ENCODE measurements at regions not wholly inside any gene's neighbourhood (a gene's known extent, or its start where the extent isn't known, plus 50 kb on each side); places are given as distances from the start of the nearest gene placed in this dataset.
"Not testable (repeated sequence)": the region's sequence is repeated elsewhere in the genome, so short reads cannot be mapped to it uniquely, and the experiment has no call there.

- no peak for DNase-seq
Observed at GRCh38 chr2:238771218-238771617, 76.7 kb upstream of the TWIST2 start.

- DNase-seq: no peak
Observed at GRCh38 chr2:238771639-238772038, 76.2 kb upstream of the TWIST2 start.

GRCh38 chr2:238772635-238773297, 75.1 kb upstream of the TWIST2 start:
- no peak for DNase-seq

GRCh38 chr2:238773472-238773871, 74.4 kb upstream of the TWIST2 start:
- DNase-seq: no peak

GRCh38 chr2:238774071-238774470, 73.8 kb upstream of the TWIST2 start:
- no peak for DNase-seq

GRCh38 chr2:238774980-238775509, 72.8 kb upstream of the TWIST2 start:
- DNase-seq: no peak

GRCh38 chr2:238775591-238775990, 72.3 kb upstream of the TWIST2 start:
- no peak for DNase-seq

- DNase-seq: no peak
Observed at GRCh38 chr2:238776003-238776760, 71.7 kb upstream of the TWIST2 start.

- DNase-seq: not testable (repeated sequence)
Observed at GRCh38 chr2:238776761-238777046, 71.2 kb upstream of the TWIST2 start.

GRCh38 chr2:238777369-238778067, 70.4 kb upstream of the TWIST2 start:
- DNase-seq: no peak

- DNase-seq: peak; percentile 63
Observed at GRCh38 chr2:238784671-238785527, 63.0 kb upstream of the TWIST2 start.

GRCh38 chr2:238785528-238785860, 62.4 kb upstream of the TWIST2 start:
- DNase-seq: no peak

- no peak for DNase-seq
Observed at GRCh38 chr2:238786379-238786778, 61.5 kb upstream of the TWIST2 start.

GRCh38 chr2:238786792-238787490, 60.9 kb upstream of the TWIST2 start:
- no peak for DNase-seq

- DNase-seq: no peak
Observed at GRCh38 chr2:238787501-238787900, 60.4 kb upstream of the TWIST2 start.

- DNase-seq: no peak
Observed at GRCh38 chr2:238789317-238789806, 58.5 kb upstream of the TWIST2 start.

- DNase-seq: no peak
Observed at GRCh38 chr2:238790126-238790832, 57.6 kb upstream of the TWIST2 start.

- DNase-seq: no peak
Observed at GRCh38 chr2:238790833-238791230, 57.1 kb upstream of the TWIST2 start.

GRCh38 chr2:238791354-238791753, 56.5 kb upstream of the TWIST2 start:
- DNase-seq: no peak

- no peak for DNase-seq
Observed at GRCh38 chr2:238793306-238793705, 54.6 kb upstream of the TWIST2 start.

GRCh38 chr2:238793801-238794449, 54.0 kb upstream of the TWIST2 start:
- no peak for DNase-seq
